Dedifferentiated amniotic fluid mesenchymal stem cell (primary cell): ENCODE measurements at regions not wholly inside any gene's neighbourhood (a gene's known extent, or its start where the extent isn't known, plus 50 kb on each side); places are given as distances from the start of the nearest gene placed in this dataset.

Source experiments
- DNase-seq: peaks from one replicate; pipeline ENCODE4 v3.0.0-alpha.2; 2016; ENCODE audit errors: extremely low spot score

DNA sequence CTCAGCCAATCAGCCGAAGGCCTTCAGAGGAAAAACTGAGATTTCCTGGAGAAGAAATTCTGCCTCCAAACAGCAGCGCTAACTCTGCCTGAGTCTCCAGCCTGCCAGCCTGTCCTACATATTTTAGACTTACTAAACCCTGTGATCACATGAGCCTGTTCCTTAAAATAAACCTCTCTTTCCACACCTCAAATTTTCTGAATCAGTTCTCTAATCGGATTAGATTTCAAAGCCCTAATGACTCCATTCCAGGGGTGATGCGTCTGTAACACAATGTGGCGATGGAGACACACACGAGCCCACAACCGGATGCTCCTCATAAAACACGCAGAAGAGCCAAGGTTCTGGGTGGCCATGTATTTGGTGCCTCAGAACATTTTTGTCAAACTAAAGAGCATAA lies 1371.2 kb downstream of the BRD1 start:
- no peak for DNase-seq

DNA sequence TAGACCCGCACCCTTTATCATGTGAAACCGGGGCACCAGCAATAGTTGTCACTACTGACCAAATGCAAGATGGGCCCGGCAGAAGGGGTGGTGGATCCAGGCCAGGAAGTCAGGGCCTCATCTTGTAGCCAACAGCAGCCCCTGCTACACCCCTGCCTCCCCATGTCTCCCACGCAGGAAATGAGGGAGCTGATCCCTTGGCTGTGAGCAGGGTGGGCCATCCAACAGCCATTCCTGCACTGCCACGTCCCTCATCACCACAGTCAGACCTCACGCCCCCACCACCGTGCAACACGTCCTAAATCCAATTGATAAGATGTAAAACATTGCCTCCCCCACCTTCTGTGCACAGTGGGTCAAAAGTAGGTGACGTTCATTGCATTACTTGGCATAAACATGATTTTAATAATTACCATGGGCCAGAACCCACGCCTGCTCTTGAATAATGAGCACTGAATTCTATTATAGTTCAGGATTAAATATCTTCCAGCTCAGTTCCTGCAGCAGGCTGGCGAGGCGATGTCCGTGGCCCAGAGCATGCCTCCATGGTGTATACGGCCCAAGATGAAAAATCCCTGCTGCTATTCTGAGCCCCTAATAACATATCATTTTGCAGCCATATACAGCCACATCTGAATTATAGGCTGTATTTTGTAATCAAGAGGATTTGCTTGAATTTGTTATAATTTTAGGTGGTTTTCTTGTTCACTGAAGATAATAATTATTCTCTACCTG lies 1373.8 kb downstream of the BRD1 start:
- no peak for DNase-seq

DNA sequence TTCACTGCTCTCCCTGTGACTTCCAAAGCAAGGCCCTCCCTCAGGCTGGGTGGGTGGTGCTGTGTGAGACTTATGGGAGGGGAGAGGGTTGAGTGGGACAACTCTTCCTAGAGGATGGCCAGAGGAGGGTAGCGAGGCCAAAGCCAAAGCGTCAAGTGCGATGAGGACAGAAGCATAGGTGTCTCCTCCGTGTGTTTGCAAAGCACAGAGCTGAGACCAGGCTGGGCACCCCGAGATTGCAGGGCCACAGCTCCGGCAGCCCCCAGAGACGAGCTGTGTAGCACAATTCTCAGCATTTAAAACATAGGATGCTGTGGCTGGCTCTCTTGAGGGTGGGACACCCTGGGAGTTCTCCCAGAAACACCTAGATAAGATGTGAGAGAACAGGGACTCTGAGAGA lies 1374.5 kb downstream of the BRD1 start:
- DNase-seq, result no peak

DNA sequence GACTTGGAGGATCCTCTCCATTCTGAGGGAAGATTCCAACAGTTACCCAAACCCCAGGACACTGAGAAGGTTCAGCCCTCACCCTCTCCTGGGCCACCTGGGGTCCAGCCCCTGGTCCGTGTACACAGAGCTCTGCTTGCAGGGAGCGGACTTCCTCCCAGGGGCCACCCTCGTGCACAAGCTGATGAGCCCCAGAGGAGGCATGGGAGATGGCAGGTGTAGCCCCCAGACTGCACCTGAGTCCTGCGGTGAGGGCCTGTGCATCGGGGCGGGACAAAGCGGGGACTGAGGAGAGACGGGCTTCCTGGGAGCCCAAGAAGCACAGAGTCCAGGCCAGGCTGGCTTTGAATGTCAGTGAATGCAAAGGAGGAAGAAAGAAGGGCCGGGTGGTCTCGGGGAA lies 1374.9 kb downstream of the BRD1 start:
- DNase-seq, result no peak

DNA sequence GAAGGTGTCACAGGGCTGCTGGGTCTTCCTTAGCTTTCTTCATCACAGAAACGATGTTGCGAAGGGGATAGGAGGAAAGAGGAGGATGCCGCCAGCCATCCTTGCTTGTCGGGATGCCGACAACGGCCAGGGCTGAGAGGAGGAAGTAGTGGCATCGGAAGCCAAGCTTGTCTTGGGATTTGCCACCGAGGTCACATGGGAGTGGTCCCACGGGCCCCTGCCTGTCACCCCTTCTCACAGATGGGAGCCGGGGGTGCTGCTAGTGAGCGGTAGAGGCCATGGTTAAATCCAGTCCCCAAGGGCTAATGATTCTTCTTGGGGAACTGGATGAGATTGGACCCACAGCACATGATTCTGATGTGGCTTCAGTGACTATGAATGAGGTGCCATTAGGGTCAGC lies 1375.8 kb downstream of the BRD1 start:
- no peak for DNase-seq

DNA sequence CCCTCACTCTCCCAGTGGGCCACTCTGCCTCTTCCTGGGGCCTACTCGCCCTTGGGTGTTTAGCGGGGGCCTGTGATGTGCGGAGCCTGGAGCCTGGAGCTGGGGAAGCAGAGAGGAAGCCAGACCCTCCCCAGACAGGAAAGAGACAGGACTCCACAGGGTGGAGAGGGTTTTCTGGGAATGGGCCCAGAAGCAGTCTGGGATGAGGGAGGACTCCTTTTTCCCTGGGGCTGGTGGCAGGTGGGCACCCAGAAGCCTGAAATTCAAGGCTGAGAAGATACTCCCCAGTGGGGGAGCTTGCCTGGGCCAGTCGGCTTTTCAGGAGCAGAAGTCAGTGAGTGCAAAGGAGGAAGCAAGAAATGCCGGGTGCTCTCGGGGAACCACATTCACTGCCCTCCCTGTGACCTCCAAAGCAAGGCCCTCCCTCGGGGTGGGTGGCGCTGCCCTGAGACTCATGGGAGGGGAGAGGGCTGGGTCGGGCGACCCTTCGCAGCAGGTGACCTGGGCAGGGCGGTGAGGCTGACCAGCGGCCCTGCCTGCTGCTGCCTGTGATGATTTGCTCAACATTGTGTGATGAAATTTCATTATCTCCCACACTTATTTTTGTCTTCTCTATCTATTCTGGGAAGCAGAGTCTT lies 1377.4 kb downstream of the BRD1 start:
- DNase-seq, result no peak

DNA sequence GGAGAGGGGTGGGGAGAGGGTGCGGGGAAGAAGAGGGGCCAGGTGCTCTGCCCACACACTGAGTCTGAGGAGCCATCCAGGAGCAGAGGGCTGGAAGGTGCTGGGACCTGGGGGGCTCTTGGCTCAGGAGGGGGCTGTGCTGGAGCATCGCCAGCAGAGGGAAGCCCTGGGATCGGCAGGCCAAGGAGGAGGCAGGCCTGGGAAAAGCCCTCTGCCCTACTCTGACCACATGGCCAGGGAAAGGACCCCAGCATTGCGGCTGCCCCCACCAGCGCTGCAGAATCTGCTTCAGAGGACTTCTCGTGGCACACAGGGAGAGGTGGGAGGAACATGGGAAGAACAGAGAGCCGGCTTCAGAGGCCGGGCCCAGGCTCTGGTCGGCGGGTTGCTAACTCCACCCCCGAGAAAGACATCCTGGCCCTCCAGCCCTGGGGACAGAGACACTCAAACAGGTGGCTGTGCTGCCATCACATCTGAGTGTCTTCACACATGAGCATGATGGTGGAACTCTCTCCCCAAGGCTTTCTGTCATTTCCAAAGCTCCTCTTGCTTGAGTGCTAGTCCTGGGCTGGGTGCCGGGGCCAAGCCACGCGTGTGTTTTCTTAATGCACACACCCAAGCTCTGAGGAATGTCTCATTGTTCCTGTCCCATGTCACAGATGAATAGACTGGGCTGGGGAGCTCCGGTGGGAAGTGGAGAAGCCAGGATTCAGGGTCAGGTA lies 1378.0 kb downstream of the BRD1 start:
- no peak for DNase-seq

DNA sequence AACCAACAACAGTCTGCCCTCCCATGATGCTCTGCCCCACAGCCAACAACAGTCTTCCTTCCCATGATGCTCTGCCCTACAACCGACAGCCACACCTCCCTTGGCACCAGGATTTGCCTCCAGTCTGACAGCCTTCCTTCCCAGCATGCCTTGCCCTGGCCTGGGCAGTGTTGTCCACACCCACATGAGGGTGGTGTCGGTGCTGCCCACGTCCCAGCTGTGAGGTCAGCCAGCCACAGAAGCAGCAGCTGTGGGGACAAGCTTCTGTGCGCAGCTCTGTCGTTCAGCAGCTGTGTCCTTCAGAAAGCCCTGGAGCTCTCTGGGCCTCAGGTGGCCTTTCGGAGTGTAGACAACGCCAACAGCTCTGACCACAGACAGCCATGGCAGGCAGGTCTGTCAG lies 1378.9 kb downstream of the BRD1 start:
- DNase-seq, result no peak

DNA sequence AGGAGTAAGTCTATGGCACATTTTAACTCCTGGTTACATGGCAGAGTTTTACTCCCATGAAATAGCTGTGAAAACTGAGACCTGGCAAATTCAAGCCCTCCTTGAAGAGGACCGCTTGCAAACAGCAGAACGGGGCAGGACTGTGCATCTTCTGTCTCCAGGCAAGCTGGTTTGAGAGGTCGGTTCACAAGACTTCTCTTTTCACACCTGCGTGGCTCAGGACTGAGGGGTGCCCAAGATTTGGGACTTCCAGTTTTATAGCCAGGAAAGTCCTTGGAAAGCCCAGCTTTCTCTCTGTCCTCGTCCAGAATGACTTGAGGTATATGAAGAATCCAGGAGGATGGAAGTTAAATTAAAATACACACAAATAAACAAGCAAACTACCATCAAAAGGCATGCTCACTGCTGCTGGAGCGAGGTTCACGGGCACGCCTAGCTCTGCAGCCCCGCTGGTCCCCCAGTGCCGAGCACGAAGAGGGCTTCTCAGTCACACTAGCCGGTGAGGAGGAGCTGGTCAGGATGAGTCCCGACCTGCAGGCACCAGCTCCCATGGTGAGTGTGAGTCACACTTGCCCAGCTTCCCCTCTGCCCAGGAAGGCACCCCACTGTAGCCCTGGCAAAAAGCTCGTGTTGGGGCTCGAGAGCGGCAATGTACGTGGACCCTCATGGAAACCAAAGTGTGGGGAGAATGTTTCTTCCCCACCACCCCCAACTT lies 1382.4 kb downstream of the BRD1 start:
- no peak for DNase-seq

DNA sequence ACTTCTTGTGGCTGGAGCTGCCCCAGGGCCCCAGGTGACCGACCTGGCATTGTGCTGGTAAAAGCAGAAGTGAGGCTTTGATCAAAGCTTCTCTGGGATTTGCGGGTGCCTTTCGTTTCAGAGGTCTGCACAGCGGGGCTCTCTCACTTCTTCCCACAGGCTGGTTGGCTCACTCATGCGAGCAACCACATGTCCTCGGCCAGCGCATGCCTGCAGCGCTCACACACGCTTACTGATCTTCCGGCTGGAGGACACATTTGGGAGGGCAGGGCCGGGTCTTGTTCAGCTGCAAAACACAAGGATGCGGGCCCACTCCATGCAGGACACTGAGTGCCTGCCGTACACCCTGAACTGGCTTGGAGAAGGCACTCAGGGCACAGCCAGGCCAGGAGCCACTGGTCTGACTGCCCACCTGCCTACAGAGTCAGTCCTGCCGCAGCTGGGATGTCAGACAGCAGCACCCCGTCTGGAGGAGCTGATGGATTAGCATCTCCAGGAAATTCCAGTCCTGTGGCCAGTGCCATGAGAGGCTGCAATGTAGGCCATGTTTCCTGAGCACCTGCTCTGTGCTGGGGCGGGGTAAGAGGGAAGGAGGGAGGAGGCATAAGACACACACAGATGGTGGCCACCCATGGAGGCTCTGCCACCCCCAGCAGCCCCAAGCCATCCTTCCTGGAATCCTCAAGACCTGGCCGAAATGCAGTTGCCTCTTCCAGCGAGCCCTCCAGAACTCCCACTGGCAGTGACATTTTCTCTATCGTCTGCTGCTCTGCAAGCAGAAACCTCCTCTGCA lies 1383.2 kb downstream of the BRD1 start:
- DNase-seq, result no peak

DNA sequence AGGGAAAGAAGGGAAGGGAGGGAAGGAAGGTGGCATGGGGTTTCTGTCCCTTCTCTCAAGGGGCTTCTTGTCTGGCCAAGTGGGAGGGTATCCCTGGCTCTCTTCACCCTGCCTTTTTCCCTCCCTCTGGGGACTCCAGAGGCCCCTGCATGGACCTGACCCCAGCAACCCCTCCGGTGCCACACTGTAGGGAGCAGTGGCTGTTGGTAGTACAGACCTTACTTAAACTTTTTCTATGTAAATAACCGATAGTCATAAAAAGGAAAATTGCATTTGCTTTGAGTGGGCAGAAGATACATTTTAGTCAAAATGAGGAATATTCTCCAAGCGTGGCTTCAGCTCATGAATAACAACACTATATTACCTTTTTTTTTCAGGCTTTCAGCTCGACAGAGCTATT lies 1384.0 kb downstream of the BRD1 start:
- DNase-seq, result no peak

DNA sequence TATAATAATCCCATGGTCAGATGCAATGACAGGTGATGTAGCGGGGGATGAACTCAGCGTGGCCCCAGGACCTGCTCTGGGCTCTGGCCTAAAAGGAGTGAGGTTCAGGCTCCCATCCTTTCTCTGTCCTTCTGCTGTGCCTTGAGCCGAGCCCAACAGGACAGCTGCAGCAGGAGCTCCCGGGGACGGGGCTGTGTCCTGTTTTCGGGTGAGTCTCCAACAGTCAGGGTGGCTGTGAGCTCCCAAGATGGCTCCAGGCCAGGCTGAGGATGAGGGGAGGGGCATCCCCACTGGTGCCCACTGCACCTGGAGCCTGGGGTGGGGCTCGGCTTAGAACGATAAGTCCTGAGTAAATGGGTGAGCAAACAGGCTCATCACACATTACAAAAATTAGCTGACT lies 1385.0 kb downstream of the BRD1 start:
- no peak for DNase-seq

DNA sequence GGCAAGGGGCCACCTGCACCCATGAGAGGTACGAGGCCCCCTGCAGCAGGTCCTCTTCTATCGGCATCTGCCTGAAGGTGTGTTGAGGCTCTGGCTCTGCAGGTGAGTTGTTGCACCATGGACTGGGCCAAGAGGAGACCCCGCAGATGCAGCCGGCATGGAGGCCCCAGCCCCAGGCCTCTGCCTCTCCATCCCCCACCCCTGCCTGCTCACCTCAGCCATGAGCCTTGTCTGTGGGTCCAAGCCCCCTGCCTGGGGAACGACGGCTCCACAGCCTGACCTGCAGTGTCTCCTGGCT lies 1386.2 kb downstream of the BRD1 start:
- no peak for DNase-seq

DNA sequence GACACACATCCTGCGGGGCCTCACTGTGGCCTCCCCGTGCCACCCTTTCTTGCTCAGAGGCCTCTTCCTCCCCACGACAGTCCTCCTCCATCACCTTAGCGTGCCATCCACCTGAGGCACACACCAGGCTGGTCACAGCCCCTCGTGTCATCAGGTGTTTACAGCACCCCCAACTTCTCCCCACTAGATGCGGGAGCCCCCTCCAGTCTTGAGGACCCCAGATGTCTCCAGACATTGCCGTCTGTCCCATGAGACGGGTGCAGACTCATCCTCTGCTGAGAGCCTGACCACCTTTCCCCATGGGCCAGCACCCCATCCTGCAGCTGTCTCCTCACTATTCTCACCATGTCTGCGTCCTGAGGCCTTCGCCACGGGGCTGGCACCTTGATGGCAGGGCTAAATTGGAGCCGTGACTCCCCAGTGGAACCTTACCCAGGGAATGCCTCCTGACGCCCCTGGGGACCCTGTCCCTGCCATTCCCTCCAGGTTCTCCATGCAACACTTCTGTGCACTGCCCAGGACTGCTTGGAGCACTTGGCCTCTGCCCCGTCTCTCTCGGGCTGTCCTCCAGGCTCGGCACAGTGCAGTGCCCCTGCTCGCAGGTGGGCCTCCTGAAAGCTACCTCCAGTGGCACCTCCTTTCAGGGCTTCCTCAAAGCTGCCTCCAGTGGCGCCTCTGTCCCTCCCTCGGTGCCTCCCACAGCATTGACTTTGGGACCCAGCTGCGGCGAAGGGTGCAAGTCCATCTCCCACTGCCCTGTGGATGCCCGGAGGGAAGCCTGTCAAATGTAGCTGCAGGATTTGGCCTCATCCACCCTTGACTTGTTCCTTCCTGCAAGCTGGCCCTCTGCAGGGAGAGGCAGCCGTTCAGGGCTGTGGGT lies 1386.8 kb downstream of the BRD1 start:
- no peak for DNase-seq

DNA sequence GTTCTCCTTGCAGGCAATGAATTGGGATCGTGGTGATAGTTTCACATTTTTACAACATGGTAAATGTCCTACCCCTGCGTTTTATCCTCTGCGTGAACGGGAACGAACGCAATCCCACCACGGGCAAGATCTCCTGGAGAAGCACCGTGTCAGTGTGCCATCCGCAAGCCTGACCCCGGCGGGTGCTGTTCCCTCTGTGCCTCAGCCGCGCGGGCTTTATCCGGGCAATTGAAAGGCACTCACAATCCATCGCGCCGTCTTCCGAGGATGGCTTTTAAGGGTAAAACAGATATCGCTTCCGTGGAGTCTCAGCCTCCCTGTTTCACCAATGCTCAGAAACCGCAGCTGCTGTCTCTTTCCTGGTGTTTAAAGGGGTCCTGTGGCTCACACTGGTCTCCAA lies 1387.5 kb downstream of the BRD1 start:
- no peak for DNase-seq

DNA sequence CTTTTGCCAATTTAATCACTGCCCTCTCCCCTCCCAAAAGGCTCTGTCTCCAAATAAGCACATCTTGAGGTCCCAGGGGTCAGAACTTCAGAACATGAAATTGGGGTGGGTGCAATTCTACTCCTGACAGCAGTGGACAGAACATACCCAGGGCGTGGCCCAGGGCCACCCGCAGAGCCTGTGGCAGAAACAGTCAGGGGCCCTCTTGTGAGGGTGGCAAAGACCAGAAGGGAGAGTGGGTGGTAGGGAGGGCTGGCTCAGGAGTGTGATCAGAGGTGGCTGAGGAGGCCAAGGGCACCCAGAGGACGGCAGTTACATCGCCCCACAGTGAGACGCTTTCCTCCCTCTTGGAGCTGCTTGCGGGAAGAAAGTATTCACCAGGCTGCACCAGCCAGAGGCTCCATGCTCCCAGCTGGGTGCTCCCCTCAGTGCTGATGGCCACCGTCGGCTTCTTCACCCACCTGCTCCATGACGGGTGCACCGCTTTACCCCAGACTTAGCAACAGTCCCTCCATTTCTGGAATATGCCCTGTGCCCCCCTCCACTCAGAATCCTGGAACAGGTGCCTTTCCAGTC lies 1388.0 kb downstream of the BRD1 start:
- no peak for DNase-seq

DNA sequence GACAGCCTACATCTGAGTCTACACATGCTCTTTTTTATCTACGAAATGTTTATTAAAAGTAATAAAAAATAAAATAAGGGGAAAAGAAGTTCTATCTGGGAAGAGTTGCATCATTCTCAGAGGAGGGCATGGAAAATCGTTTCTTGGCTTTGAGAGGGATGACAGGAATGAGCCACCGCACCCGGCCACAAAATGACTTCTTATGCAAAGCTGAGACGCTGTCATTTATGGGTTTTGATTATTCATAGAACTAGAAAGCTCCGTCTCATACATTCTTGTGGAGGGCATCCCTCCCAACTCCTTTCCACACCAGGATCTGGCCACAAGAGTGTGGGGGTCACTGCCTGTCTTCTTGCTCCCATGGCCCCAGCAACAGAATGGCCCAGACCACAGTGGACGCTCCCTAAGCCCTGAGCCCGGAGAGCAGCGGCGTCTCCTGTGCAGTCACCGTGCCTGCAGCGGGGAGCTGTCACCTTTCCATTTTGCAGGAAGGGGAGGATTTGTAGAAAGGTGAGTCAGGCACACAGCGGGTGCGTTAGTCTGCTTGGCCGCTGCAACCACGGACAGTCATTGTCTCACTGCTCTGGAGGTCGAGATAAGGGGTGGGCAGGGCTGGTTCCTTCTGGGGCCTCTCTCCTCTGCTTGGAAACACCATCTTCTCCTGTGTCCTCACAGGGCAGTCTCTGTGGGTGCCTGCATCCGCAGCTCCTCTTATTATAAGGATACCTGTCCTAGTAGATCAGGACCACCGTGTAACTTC lies 1388.7 kb downstream of the BRD1 start:
- no peak for DNase-seq

DNA sequence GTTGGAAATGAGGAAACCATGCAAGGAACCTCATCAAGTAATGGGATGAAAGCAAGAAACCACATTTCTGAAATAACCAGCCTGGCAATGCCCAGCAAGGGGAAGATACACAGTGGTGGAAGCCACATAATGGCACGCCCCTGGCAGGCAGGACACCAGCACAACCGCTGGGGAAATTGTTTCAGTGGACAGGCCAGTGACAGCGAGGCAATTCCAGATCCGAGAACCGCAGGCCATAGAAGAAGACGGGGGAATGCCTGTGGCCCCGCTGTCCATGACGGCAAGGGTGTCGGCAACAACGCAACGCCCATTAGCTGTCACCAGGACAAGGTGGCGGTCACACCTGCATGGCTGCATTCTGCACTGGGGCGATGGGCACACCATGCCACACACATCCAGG lies 1389.6 kb downstream of the BRD1 start:
- no peak for DNase-seq

DNA sequence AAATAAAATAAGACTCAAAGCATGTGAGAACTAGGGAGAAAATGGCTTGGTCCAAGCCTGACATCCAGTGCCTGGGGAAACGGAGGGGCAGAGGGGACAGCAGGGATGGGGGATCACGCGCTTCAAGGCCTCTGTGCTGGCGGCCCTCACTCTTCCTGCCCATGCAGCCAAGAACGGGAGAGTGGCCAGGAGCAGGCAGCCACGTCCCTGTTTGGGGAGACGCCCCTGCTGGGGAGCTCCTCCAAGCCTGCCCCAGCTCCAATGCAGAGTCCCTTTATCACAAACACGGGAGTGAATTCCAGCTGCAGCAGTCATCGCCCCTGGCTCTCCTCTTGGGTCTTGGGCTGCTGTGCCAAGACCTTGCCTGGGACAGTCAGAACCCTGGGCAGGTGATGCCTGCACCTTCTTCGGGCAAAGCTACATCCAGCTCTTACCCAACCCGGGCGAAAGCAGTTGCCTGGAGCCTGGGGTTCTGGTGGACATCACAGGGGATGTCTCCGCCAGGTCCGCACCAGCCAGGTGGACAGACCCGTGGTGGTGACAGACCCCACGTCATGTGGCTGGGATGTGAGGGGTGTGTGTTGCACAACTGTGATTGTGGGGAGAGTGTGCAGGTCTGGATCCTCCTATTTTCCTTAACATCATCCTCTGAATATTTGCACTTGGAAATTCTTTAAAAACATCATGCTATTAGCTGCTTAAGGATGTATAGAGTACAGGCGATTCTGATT lies 1391.3 kb downstream of the BRD1 start:
- DNase-seq, result no peak
